ENCODE measurements at regions not wholly inside any gene's neighbourhood (a gene's known extent, or its start where the extent isn't known, plus 50 kb on each side); places are given as distances from the start of the nearest gene placed in this dataset.

- no peaks in the 10 kb centered on the region for H3K36me3 Mint-ChIP-seq
- intact Hi-C loops (cut with micrococcal nuclease) = no loop called here
Observed at GRCh38 chr4:163688856-163689255, 194.4 kb downstream of the TMA16 start.

GRCh38 chr4:163693211-163693610 lies 198.7 kb downstream of the TMA16 start:
- Histone ChIP-seq H3K79me2 (ENCODE audit: insufficient read depth, low read length) (no peaks in the 10 kb centered on the region), H3K4me3 (replicated peaks in 1 of 3; ENCODE audit: low read depth in 2 of 3, low read length in 3 of 3) (no peak overlapping the region), H3K4me2 (replicated peaks; ENCODE audit: extremely low read depth, low read length, poor library complexity, severe bottlenecking) (no peak overlapping the region), H4K20me1 (ENCODE audit: insufficient read depth, low read length) (no peaks in the 10 kb centered on the region), H2AFZ (ENCODE audit: insufficient read depth, low read depth, low read length, poor library complexity, severe bottlenecking) (no peak overlapping the region), H3K27ac (ENCODE audit: low read depth in 1 of 2, low read length in 2 of 2) (no peak overlapping the region), H3K36me3 (replicated peaks in 1 of 2; ENCODE audit: control insufficient read depth in 1 of 2, insufficient read depth in 2 of 2, low read length in 2 of 2) (no peaks in the 10 kb centered on the region), H3K27me3 (ENCODE audit: control insufficient read depth in 2 of 2, insufficient read depth in 2 of 2, low read length in 2 of 2) (no peaks in the 10 kb centered on the region), H3K9ac (ENCODE audit: insufficient read depth, low read length, poor library complexity, severe bottlenecking) (no peak overlapping the region), H3K9me3 (replicated peaks in 1 of 2; ENCODE audit: control insufficient read depth in 1 of 2, insufficient read depth in 1 of 2, low read length in 2 of 2) (no peaks in the 10 kb centered on the region), H3K4me1 (ENCODE audit: control insufficient read depth in 1 of 2, insufficient read depth in 2 of 2, low read length in 2 of 2) (no peaks in the 10 kb centered on the region)
- peaks cover 0 to 10% (median 1%) of the 10 kb centered on the region in 3 donors for H3K27me3 Mint-ChIP-seq (ENCODE audit: low read depth in 3 of 3)
- H3K27ac Mint-ChIP-seq = no peak overlapping the region
- H3K9me3 Mint-ChIP-seq = peaks cover 0 to 3% (median 0%) of the 10 kb centered on the region in 7 donors
- intact Hi-C loops (cut with micrococcal nuclease) = no loop called here
- no peak for DNase-seq
- no peaks in the 10 kb centered on the region for H3K4me1 Mint-ChIP-seq
- TF ChIP-seq CTCF (IDR thresholded peaks at IDR 0.05) = no peak
- no peaks in the 10 kb centered on the region for H3K36me3 Mint-ChIP-seq
- no peak overlapping the region for H3K4me3 Mint-ChIP-seq

More at GRCh38 chr4:163688856-163689255, 194.4 kb downstream of the TMA16 start:
- Mint-ChIP-seq H3K27me3 (ENCODE audit: low read depth in 3 of 3) (peaks cover 0 to 5% (median 1%) of the 10 kb centered on the region in 3 donors), H3K27ac (no peak overlapping the region), H3K4me3 (no peak overlapping the region), H3K4me1 (no peaks in the 10 kb centered on the region), H3K9me3 (no peaks in the 10 kb centered on the region)
- no peak overlapping the region for H3K4me3 ChIP-seq (replicated peaks in 1 of 3; ENCODE audit: low read depth in 2 of 3, low read length in 3 of 3)
- no peak overlapping the region for H3K27ac ChIP-seq (ENCODE audit: low read depth in 1 of 2, low read length in 2 of 2)
- no peaks in the 10 kb centered on the region for H3K4me1 ChIP-seq (ENCODE audit: control insufficient read depth in 1 of 2, insufficient read depth in 2 of 2, low read length in 2 of 2)
- H3K9ac ChIP-seq (ENCODE audit: insufficient read depth, low read length, poor library complexity, severe bottlenecking) = no peak overlapping the region
- H3K79me2 ChIP-seq (ENCODE audit: insufficient read depth, low read length) = no peaks in the 10 kb centered on the region
- H3K4me2 ChIP-seq (replicated peaks; ENCODE audit: extremely low read depth, low read length, poor library complexity, severe bottlenecking) = no peak overlapping the region
- H3K36me3 ChIP-seq (replicated peaks in 1 of 2; ENCODE audit: control insufficient read depth in 1 of 2, insufficient read depth in 2 of 2, low read length in 2 of 2) = no peaks in the 10 kb centered on the region
- no peaks in the 10 kb centered on the region for H3K9me3 ChIP-seq (replicated peaks in 1 of 2; ENCODE audit: control insufficient read depth in 1 of 2, insufficient read depth in 1 of 2, low read length in 2 of 2)
- no peaks in the 10 kb centered on the region for H3K27me3 ChIP-seq (ENCODE audit: control insufficient read depth in 2 of 2, insufficient read depth in 2 of 2, low read length in 2 of 2)
- TF ChIP-seq CTCF (IDR thresholded peaks at IDR 0.05) = no peak
- no peak for DNase-seq
- H2AFZ ChIP-seq (ENCODE audit: insufficient read depth, low read depth, low read length, poor library complexity, severe bottlenecking) = no peak overlapping the region
- H4K20me1 ChIP-seq (ENCODE audit: insufficient read depth, low read length) = no peaks in the 10 kb centered on the region

Measured in CD14-positive monocyte (primary cell).